Muscle of leg (tissue), 3 donors: ENCODE measurements at regions not wholly inside any gene's neighbourhood (a gene's known extent, or its start where the extent isn't known, plus 50 kb on each side); places are given as distances from the start of the nearest gene placed in this dataset.
"Not testable (repeated sequence)": the region's sequence is repeated elsewhere in the genome, so short reads cannot be mapped to it uniquely, and the experiment has no call there.

ENCODE experiments used
- DNase-seq: peaks from one replicate; pipeline ENCODE4 v3.0.0; 2013
- H3K27ac ChIP-seq: one replicate; pipeline ENCODE4 v1.5.1; 2013; ENCODE audit warnings: mild to moderate bottlenecking, low read length, control low read depth
- H3K27me3 ChIP-seq: one replicate; pipeline ENCODE4 v1.6.1; 2013; ENCODE audit warnings: low read length; ENCODE audit not compliant: control insufficient read depth, insufficient read depth
- H3K36me3 ChIP-seq: one replicate; pipeline ENCODE4 v1.6.1; 2013; ENCODE audit warnings: low read length; ENCODE audit not compliant: control insufficient read depth, insufficient read depth
- H3K4me1 ChIP-seq: one replicate; pipeline ENCODE4 v1.6.1; 2013; ENCODE audit warnings: low read length; ENCODE audit not compliant: control insufficient read depth, insufficient read depth
- H3K4me3 ChIP-seq: one replicate; pipeline ENCODE4 v1.5.1; 2013; ENCODE audit warnings: low read length, control low read depth
- H3K9me3 ChIP-seq: replicated peaks from 2 replicates; pipeline ENCODE4 v1.6.1; 2013; ENCODE audit warnings: low read depth, low read length; ENCODE audit not compliant: control insufficient read depth
- WGBS: methylation state at CpG from one replicate; pipeline ENCODE4 v1.1.5; 2013; ENCODE audit warnings: missing lambda C conversion rate; ENCODE audit not compliant: insufficient coverage; 5-methylcytosine and 5-hydroxymethylcytosine counted together

GRCh38 chr2:15823459-15824396 lies 116.6 kb upstream of the MYCN start:
- Histone ChIP-seq H3K27ac (no peak overlapping the region), H3K36me3 (no peaks in the 10 kb centered on the region), H3K27me3 (peaks cover 7% of the 10 kb centered on the region), H3K4me1 (peaks cover 14% of the 10 kb centered on the region), H3K4me3 (no peak overlapping the region), H3K9me3 (no peaks in the 10 kb centered on the region)
- WGBS, result 100% methylated on average over 2 of the region's 10 CpGs
- no peak for DNase-seq

- H3K4me1 ChIP-seq, result peaks cover 14% of the 10 kb centered on the region
- not testable (repeated sequence) for DNase-seq, H3K9me3 ChIP-seq, H3K27ac ChIP-seq, H3K4me3 ChIP-seq, H3K27me3 ChIP-seq, H3K36me3 ChIP-seq
- WGBS, result 67% methylated on average over 6 of the region's 7 CpGs
Measured at GRCh38 chr2:15824467-15824866, 115.9 kb upstream of the MYCN start.

- H3K4me1 ChIP-seq, result peaks cover 14% of the 10 kb centered on the region
- no peak overlapping the region for H3K4me3 ChIP-seq
- WGBS, result 21% methylated on average over 7 of the region's 13 CpGs
- no peaks in the 10 kb centered on the region for H3K9me3 ChIP-seq
- no peaks in the 10 kb centered on the region for H3K36me3 ChIP-seq
- DNase-seq, result peak; percentile 64
- H3K27ac ChIP-seq, result no peak overlapping the region
- peaks cover 7% of the 10 kb centered on the region for H3K27me3 ChIP-seq
Measured at GRCh38 chr2:15825276-15825980, 114.9 kb upstream of the MYCN start.

- WGBS, result 41% methylated on average over 5 of the region's 8 CpGs
- peak; percentile 28 for DNase-seq
- Histone ChIP-seq H3K27me3 (peaks cover 7% of the 10 kb centered on the region), H3K4me1 (peaks cover 14% of the 10 kb centered on the region), H3K9me3 (no peaks in the 10 kb centered on the region), H3K4me3 (no peak overlapping the region), H3K36me3 (no peaks in the 10 kb centered on the region), H3K27ac (no peak overlapping the region)
Measured at GRCh38 chr2:15826273-15826717, 114.1 kb upstream of the MYCN start.

- WGBS, result no CpG with 5 or more reads among the region's 4 CpGs
- H3K9me3 ChIP-seq, result no peaks in the 10 kb centered on the region
- H3K4me3 ChIP-seq, result no peak overlapping the region
- no peak overlapping the region for H3K27ac ChIP-seq
- peaks cover 7% of the 10 kb centered on the region for H3K27me3 ChIP-seq
- no peak for DNase-seq
- no peaks in the 10 kb centered on the region for H3K36me3 ChIP-seq
- peaks cover 14% of the 10 kb centered on the region for H3K4me1 ChIP-seq
Measured at GRCh38 chr2:15827001-15827400, 113.3 kb upstream of the MYCN start.

GRCh38 chr2:15828576-15828975 lies 111.8 kb upstream of the MYCN start:
- DNase-seq, result no peak
- H3K36me3 ChIP-seq, result no peaks in the 10 kb centered on the region
- H3K4me1 ChIP-seq, result peaks cover 14% of the 10 kb centered on the region
- no peak overlapping the region for H3K27ac ChIP-seq
- peaks cover 7% of the 10 kb centered on the region for H3K27me3 ChIP-seq
- WGBS, result 50% methylated on average over 1 of the region's 5 CpGs
- H3K9me3 ChIP-seq, result no peaks in the 10 kb centered on the region
- no peak overlapping the region for H3K4me3 ChIP-seq

- H3K9me3 ChIP-seq, result no peaks in the 10 kb centered on the region
- H3K36me3 ChIP-seq, result no peaks in the 10 kb centered on the region
- peaks cover 14% of the 10 kb centered on the region for H3K4me1 ChIP-seq
- no peak overlapping the region for H3K4me3 ChIP-seq
- DNase-seq, result no peak
- H3K27ac ChIP-seq, result no peak overlapping the region
- H3K27me3 ChIP-seq, result peaks cover 7% of the 10 kb centered on the region
- 88% methylated on average over 4 of the region's 7 CpGs for WGBS
Measured at GRCh38 chr2:15829091-15829801, 111.1 kb upstream of the MYCN start.

GRCh38 chr2:15829985-15830384 lies 110.4 kb upstream of the MYCN start:
- H3K27ac ChIP-seq, result no peak overlapping the region
- peaks cover 14% of the 10 kb centered on the region for H3K4me1 ChIP-seq
- peaks cover 7% of the 10 kb centered on the region for H3K27me3 ChIP-seq
- no peaks in the 10 kb centered on the region for H3K36me3 ChIP-seq
- H3K9me3 ChIP-seq, result peaks cover under 1% of the 10 kb centered on the region
- no peak for DNase-seq
- WGBS, result 67% methylated on average over 1 of the region's 2 CpGs
- H3K4me3 ChIP-seq, result no peak overlapping the region

- H3K27ac ChIP-seq, result no peak overlapping the region
- DNase-seq, result no peak
- no peak overlapping the region for H3K4me3 ChIP-seq
- 80% methylated on average over 1 of the region's 1 CpG for WGBS
- H3K4me1 ChIP-seq, result peaks cover 5% of the 10 kb centered on the region
- H3K9me3 ChIP-seq, result peaks cover 3% of the 10 kb centered on the region
- H3K36me3 ChIP-seq, result no peaks in the 10 kb centered on the region
- H3K27me3 ChIP-seq, result peaks cover 5% of the 10 kb centered on the region
Measured at GRCh38 chr2:15830937-15831549, 109.3 kb upstream of the MYCN start.
